PFSK-1 (cell line): ENCODE measurements at regions not wholly inside any gene's neighbourhood (a gene's known extent, or its start where the extent isn't known, plus 50 kb on each side); places are given as distances from the start of the nearest gene placed in this dataset.

ENCODE experiments used
- FOXP2 ChIP-seq: optimal IDR thresholded peaks from 2 replicates; pipeline ENCODE3; 2011; ENCODE audit warnings: borderline replicate concordance, control low read depth, inconsistent platforms; ENCODE audit not compliant: insufficient read depth; ENCODE audit errors: extremely low read length, extremely low read depth
- POLR2AphosphoS5 ChIP-seq: IDR thresholded peaks from 2 replicates; pipeline ENCODE4 v1.6.1; 2012; ENCODE audit warnings: low read depth, mild to moderate bottlenecking, control low read depth, low read length, moderate library complexity
- REST ChIP-seq, 2 experiments: IDR thresholded peaks; 2 replicates each; pipeline versions ENCODE4 v1.6.1 to v1.8.0; 2011 to 2012; ENCODE audit warnings: low read depth in 2 of 2, low read length in 2 of 2, control low read depth in 1 of 2, inconsistent platforms in 1 of 2, mild to moderate bottlenecking in 1 of 2, moderate library complexity in 1 of 2; ENCODE audit not compliant: insufficient read depth in 1 of 2
- SIN3A ChIP-seq: IDR thresholded peaks from 2 replicates; pipeline ENCODE4 v1.6.1; 2012; ENCODE audit warnings: mild to moderate bottlenecking, low read length, moderate library complexity, borderline replicate concordance; ENCODE audit not compliant: insufficient read depth
- TAF1 ChIP-seq: IDR thresholded peaks from 2 replicates; pipeline ENCODE4 v1.6.1; 2012; ENCODE audit warnings: low read length, control low read depth, borderline replicate concordance; ENCODE audit not compliant: insufficient read depth

DNA sequence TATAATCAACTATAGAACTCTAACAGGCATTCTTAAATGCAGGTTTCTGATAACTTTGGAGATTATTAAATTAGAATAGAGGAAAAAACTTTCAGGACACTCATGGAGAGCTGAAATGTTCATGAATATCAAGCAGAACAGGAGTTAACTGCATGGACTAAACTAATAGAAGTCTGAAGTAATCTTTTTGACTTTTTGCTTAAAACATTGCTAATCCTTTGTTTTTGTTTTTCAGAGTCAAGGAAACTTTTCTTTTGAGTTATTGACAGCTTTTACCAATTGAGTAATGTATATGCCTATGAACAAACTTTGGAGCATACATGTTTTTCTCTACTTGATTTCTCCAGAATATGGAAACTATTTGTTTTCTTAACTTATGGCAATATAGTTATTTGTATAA, 112.5 kb downstream of the EIF4E start:
- no peak for TF ChIP-seq POLR2AphosphoS5
- no peak for TF ChIP-seq REST (IDR thresholded peaks at IDR 0.05; ENCODE audit: insufficient read depth in 1 of 2, low read depth in 2 of 2, low read length in 2 of 2)
- no peak for TF ChIP-seq TAF1
- no peak for TF ChIP-seq SIN3A
- no peak for TF ChIP-seq FOXP2
